ENCODE measurements at regions not wholly inside any gene's neighbourhood (a gene's known extent, or its start where the extent isn't known, plus 50 kb on each side); places are given as distances from the start of the nearest gene placed in this dataset.

GRCh38 chr4:54959651-54960116, 165.7 kb downstream of the KDR start:
- TF ChIP-seq TAF1 (IDR thresholded peaks at IDR 0.05; ENCODE audit: borderline replicate concordance, low read depth, low read length) (no peak), EZH2phosphoT487 (IDR thresholded peaks at IDR 0.05; ENCODE audit: borderline replicate concordance, low read depth) (no peak), CTCF (IDR thresholded peaks at IDR 0.05) (no peak), JUND (IDR thresholded peaks at IDR 0.05) (no peak), TEAD4 (IDR thresholded peaks at IDR 0.05; ENCODE audit: borderline replicate concordance, insufficient read depth) (no peak), RXRA (IDR thresholded peaks at IDR 0.05; ENCODE audit: borderline replicate concordance, low read depth) (no peak), REST (IDR thresholded peaks at IDR 0.05; ENCODE audit: low read depth, low read length) (no peak), MAX (IDR thresholded peaks at IDR 0.05; ENCODE audit: low read depth) (no peak), ELF1 (IDR thresholded peaks at IDR 0.05) (no peak)
